Endothelial cell of umbilical vein (primary cell): ENCODE measurements at regions not wholly inside any gene's neighbourhood (a gene's known extent, or its start where the extent isn't known, plus 50 kb on each side); places are given as distances from the start of the nearest gene placed in this dataset.

Source experiments
- BruUV-seq: library from RNA; stranded (reverse); fragments of 400-500 nt; replicated peaks from 2 replicates; lab custom pipeline; 2021; lab: Mats Ljungman, UMichigan
- CTCF ChIA-PET: fragments of 300-600, 350-600 bp; sonication (Branson Sonifier 250); formaldehyde crosslinking; loops from one replicate; lab custom pipeline; 2021; ENCODE audit warnings: antibody characterized with exemption, inconsistent platforms; lab: Charles Lee
- POLR2A ChIA-PET: fragments of 300-600, 350-600 bp; sonication (Branson Sonifier 250); formaldehyde crosslinking; loops from one replicate; lab custom pipeline; 2021; ENCODE audit warnings: antibody characterized with exemption, inconsistent platforms; lab: Charles Lee
- DNase-seq: peaks from one replicate; pipeline ENCODE4 v3.0.0-alpha.2; 2011; ENCODE audit warnings: low read depth, low spot score
- FAIRE-seq: peaks from 2 replicates; lab custom pipeline; 2011; peaks lifted over from hg19 to GRCh38; lab: Jason Lieb, UNC
- H2AFZ ChIP-seq: 2 replicates; pipeline ENCODE4 v1.6.0; 2012; ENCODE audit warnings: low read depth, low read length, control low read depth, inconsistent platforms
- H3K27ac ChIP-seq: 2 replicates; pipeline ENCODE4 v1.5.1; 2011; ENCODE audit warnings: low read depth, mild to moderate bottlenecking, control low read depth, low read length, moderate library complexity; ENCODE audit not compliant: insufficient read depth
- H3K27me3 ChIP-seq, 2 experiments: 2 replicates each; pipeline versions ENCODE4 v1.6.0 to v1.6.1; 2011; ENCODE audit warnings: low read length in 2 of 2, mixed read lengths in 1 of 2; ENCODE audit not compliant: control insufficient read depth in 2 of 2, insufficient read depth in 2 of 2
- H3K36me3 ChIP-seq, 2 experiments: 2 replicates in 1 of 2; 3 replicates in 1 of 2; pipeline ENCODE4 v1.5.1; 2011; ENCODE audit warnings: low read length in 2 of 2, mild to moderate bottlenecking in 1 of 2, moderate library complexity in 1 of 2; ENCODE audit not compliant: control insufficient read depth in 2 of 2, insufficient read depth in 2 of 2; ENCODE audit errors: extremely low read depth in 1 of 2
- H3K4me1 ChIP-seq: 3 replicates; pipeline ENCODE4 v1.5.1; 2011; ENCODE audit warnings: mild to moderate bottlenecking, low read length; ENCODE audit not compliant: control insufficient read depth, insufficient read depth; ENCODE audit errors: extremely low read depth
- H3K4me2 ChIP-seq: 2 replicates; pipeline ENCODE4 v1.6.1; 2011; ENCODE audit warnings: low read length, control low read depth, mixed read lengths; ENCODE audit not compliant: insufficient read depth
- H3K4me3 ChIP-seq, 3 experiments: fragments of 200-600 bp in 1 of 3; sonication (generic), shearing (Covaris generic) in 1 of 3; replicated peaks in 1 of 3; 2 replicates each; pipeline ENCODE4 v1.5.1; 2011 to 2016; ENCODE audit warnings: control low read depth in 3 of 3, low read length in 3 of 3, mild to moderate bottlenecking in 2 of 3, inconsistent platforms in 1 of 3, low read depth in 1 of 3, moderate library complexity in 1 of 3; ENCODE audit not compliant: insufficient read depth in 1 of 3
- H3K79me2 ChIP-seq: 2 replicates; pipeline ENCODE4 v1.6.0; 2012; ENCODE audit warnings: low read length, inconsistent platforms; ENCODE audit not compliant: control insufficient read depth, insufficient read depth
- H3K9ac ChIP-seq: replicated peaks from 2 replicates; pipeline ENCODE3; 2011; ENCODE audit warnings: low read length, control low read depth; ENCODE audit not compliant: insufficient read depth; ENCODE audit errors: extremely low read depth
- H3K9me1 ChIP-seq: replicated peaks from 3 replicates; pipeline ENCODE4 v1.6.0; 2011; ENCODE audit warnings: mild to moderate bottlenecking, low read length; ENCODE audit not compliant: control insufficient read depth, insufficient read depth; ENCODE audit errors: extremely low read depth
- H3K9me3 ChIP-seq: replicated peaks from 2 replicates; pipeline ENCODE4 v1.5.1; 2012; ENCODE audit warnings: low read length, inconsistent platforms; ENCODE audit not compliant: control insufficient read depth, insufficient read depth
- H4K20me1 ChIP-seq: replicated peaks from 2 replicates; pipeline ENCODE3; 2011; ENCODE audit warnings: mild to moderate bottlenecking, low read length; ENCODE audit not compliant: control insufficient read depth, insufficient read depth; ENCODE audit errors: extremely low read depth
- EZH2 ChIP-seq: IDR thresholded peaks from 2 replicates; pipeline ENCODE4 v1.6.1; 2012; ENCODE audit warnings: borderline replicate concordance, low read depth, mild to moderate bottlenecking, moderate library complexity, low read length, inconsistent platforms; ENCODE audit not compliant: severe bottlenecking
- FOS ChIP-seq: IDR thresholded peaks from 2 replicates; pipeline ENCODE4 v1.6.1; 2011; ENCODE audit warnings: mild to moderate bottlenecking, low read length, moderate library complexity, borderline replicate concordance; ENCODE audit not compliant: insufficient read depth
- GATA2 ChIP-seq: IDR thresholded peaks from 2 replicates; pipeline ENCODE4 v1.7.0; 2011; ENCODE audit warnings: low read depth, mild to moderate bottlenecking, moderate library complexity, mixed read lengths, low read length; ENCODE audit not compliant: insufficient read length, insufficient read depth
- JUN ChIP-seq: IDR thresholded peaks from 2 replicates; pipeline ENCODE4 v1.6.1; 2011; ENCODE audit warnings: borderline replicate concordance, low read depth; ENCODE audit not compliant: insufficient read length, insufficient read depth
- MYC ChIP-seq: IDR thresholded peaks from one replicate; pipeline ENCODE4 v1.6.1; 2011; ENCODE audit warnings: mild to moderate bottlenecking, low read depth, low read length
- POLR2AphosphoS5 ChIP-seq: IDR thresholded peaks from 2 replicates; pipeline ENCODE4 v1.6.1; 2012; ENCODE audit warnings: low read depth, mild to moderate bottlenecking, control low read depth, low read length, moderate library complexity; ENCODE audit not compliant: insufficient read depth
- dilution Hi-C: fragments of 300-500 bp; cut with MboI; formaldehyde crosslinking; loops from one replicate; pipeline ENCODE4 v1.15.0; 2019; ENCODE audit warnings: low sequenced_read_pairs; ENCODE audit not compliant: extremely low pct_ligation_motif_present
- intact Hi-C: fragments of 100-400 bp; cut with micrococcal nuclease; formaldehyde crosslinking; loops from one replicate; pipeline ENCODE4 v1.10.0; 2022
- TF ChIP-seq, protein P1 (sequence below): IDR thresholded peaks from 2 replicates; pipeline ENCODE4 v1.6.1; 2011; ENCODE audit not compliant: insufficient read depth, insufficient read length
- TF ChIP-seq, protein P2 (sequence below), 2 donors: IDR thresholded peaks; 1 replicate in 1 of 2; 2 replicates in 1 of 2; pipeline ENCODE4 v1.5.1; 2011; ENCODE audit warnings: low read length in 2 of 2, mild to moderate bottlenecking in 2 of 2, moderate library complexity in 2 of 2, control low read depth in 1 of 2, inconsistent platforms in 1 of 2, low read depth in 1 of 2; ENCODE audit not compliant: insufficient read depth in 1 of 2; ENCODE audit errors: extremely low read depth in 1 of 2

- intact Hi-C loops (no loop called here), dilution Hi-C loops (loop anchor here (25.0 kb wide), 1 partner anchor 276 kb away; no protein-coding TSS in a partner anchor)
- no TSS peak for BruUV-seq
- H2AFZ ChIP-seq: no peak overlapping the region
- no peaks in the 10 kb centered on the region for H3K9me1 ChIP-seq
- POLR2A ChIA-PET: no interaction called here
- FAIRE-seq (peak; percentile 46), DNase-seq (no peak)
- no peak overlapping the region for H3K27ac ChIP-seq
- TF ChIP-seq FOS: no peak
- no peak for TF ChIP-seq GATA2
- TF ChIP-seq, protein P1, sequence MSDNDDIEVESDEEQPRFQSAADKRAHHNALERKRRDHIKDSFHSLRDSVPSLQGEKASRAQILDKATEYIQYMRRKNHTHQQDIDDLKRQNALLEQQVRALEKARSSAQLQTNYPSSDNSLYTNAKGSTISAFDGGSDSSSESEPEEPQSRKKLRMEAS: no peak
- TF ChIP-seq, protein P2, sequence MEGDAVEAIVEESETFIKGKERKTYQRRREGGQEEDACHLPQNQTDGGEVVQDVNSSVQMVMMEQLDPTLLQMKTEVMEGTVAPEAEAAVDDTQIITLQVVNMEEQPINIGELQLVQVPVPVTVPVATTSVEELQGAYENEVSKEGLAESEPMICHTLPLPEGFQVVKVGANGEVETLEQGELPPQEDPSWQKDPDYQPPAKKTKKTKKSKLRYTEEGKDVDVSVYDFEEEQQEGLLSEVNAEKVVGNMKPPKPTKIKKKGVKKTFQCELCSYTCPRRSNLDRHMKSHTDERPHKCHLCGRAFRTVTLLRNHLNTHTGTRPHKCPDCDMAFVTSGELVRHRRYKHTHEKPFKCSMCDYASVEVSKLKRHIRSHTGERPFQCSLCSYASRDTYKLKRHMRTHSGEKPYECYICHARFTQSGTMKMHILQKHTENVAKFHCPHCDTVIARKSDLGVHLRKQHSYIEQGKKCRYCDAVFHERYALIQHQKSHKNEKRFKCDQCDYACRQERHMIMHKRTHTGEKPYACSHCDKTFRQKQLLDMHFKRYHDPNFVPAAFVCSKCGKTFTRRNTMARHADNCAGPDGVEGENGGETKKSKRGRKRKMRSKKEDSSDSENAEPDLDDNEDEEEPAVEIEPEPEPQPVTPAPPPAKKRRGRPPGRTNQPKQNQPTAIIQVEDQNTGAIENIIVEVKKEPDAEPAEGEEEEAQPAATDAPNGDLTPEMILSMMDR (IDR thresholded peaks at IDR 0.05; ENCODE audit: extremely low read depth in 1 of 2, insufficient read depth in 1 of 2, low read depth in 1 of 2, low read length in 2 of 2): no peak
- no peak for TF ChIP-seq POLR2AphosphoS5
- no peak for TF ChIP-seq JUN
- TF ChIP-seq EZH2: no peak
- no peak for TF ChIP-seq MYC
- CTCF ChIA-PET: interaction anchor here (0.7 to 4.9 kb wide), 23 partner anchors 11 to 268 kb away, joined by 3 to 179 read pairs (median 14); no protein-coding TSS in a partner anchor
- H3K36me3 ChIP-seq: no peaks in the 10 kb centered on the region
- H3K9ac ChIP-seq: no peak overlapping the region
- H3K4me3 ChIP-seq: no peak overlapping the region
- H4K20me1 ChIP-seq: no peaks in the 10 kb centered on the region
- peaks cover 0 to 7% of the 10 kb centered on the region in 2 experiments for H3K27me3 ChIP-seq
- H3K79me2 ChIP-seq: no peaks in the 10 kb centered on the region
- no peak overlapping the region for H3K4me2 ChIP-seq
- no peaks in the 10 kb centered on the region for H3K9me3 ChIP-seq
- H3K4me1 ChIP-seq: no peaks in the 10 kb centered on the region
These were observed 140.6 kb upstream of the LGALSL start for GRCh38 chr2:64313398-64313723.
